CD8-positive, alpha-beta memory T cell (primary cell): ENCODE measurements at regions not wholly inside any gene's neighbourhood (a gene's known extent, or its start where the extent isn't known, plus 50 kb on each side); places are given as distances from the start of the nearest gene placed in this dataset.

Experiments used
- CTCF ChIA-PET: fragments of 350-600 bp; sonication (Branson Sonifier 250); formaldehyde crosslinking; loops from one replicate; lab custom pipeline; 2021; ENCODE audit warnings: antibody characterized with exemption; lab: Charles Lee
- POLR2A ChIA-PET: fragments of 350-600 bp; sonication (Branson Sonifier 250); formaldehyde crosslinking; loops from one replicate; lab custom pipeline; 2021; ENCODE audit warnings: antibody characterized with exemption; lab: Charles Lee
- DNase-seq, 5 donors: peaks; one replicate each; pipeline versions ENCODE4 v3.0.0 to v3.0.0-alpha.2; 2020 to 2022; ENCODE audit warnings: mixed read lengths in 1 of 5
- H3K27ac ChIP-seq: one replicate; pipeline ENCODE4 v1.7.0; 2013; ENCODE audit warnings: low read depth, mild to moderate bottlenecking, low read length, moderate library complexity
- H3K27me3 ChIP-seq: 2 replicates; pipeline ENCODE4 v1.7.0; 2013; ENCODE audit warnings: low read length, mild to moderate bottlenecking; ENCODE audit not compliant: insufficient read depth, poor library complexity, severe bottlenecking
- H3K36me3 ChIP-seq: 2 replicates; pipeline ENCODE4 v1.7.0; 2013; ENCODE audit warnings: mild to moderate bottlenecking, low read length, moderate library complexity; ENCODE audit not compliant: insufficient read depth
- H3K4me1 ChIP-seq: 2 replicates; pipeline ENCODE4 v1.7.0; 2013; ENCODE audit warnings: mild to moderate bottlenecking, low read length, moderate library complexity; ENCODE audit not compliant: insufficient read depth
- H3K4me3 ChIP-seq: 2 replicates; pipeline ENCODE4 v1.7.0; 2013; ENCODE audit warnings: mild to moderate bottlenecking, low read length
- H3K9me3 ChIP-seq: 2 replicates; pipeline ENCODE4 v1.7.0; 2013; ENCODE audit warnings: mild to moderate bottlenecking, low read length
- H3K27ac Mint-ChIP-seq, 8 donors: one replicate each; pipeline ENCODE4 v1.8.0; 2020 to 2021; ENCODE audit warnings: mixed read lengths in 8 of 8, mild to moderate bottlenecking in 6 of 8, inconsistent platforms in 3 of 8, moderate library complexity in 3 of 8
- H3K27me3 Mint-ChIP-seq, 2 donors: one replicate each; pipeline ENCODE4 v1.8.0; 2020 to 2021; ENCODE audit warnings: mixed read lengths in 2 of 2, mild to moderate bottlenecking in 1 of 2, moderate library complexity in 1 of 2
- H3K36me3 Mint-ChIP-seq, 3 donors: one replicate each; pipeline ENCODE4 v1.8.0; 2020 to 2021; ENCODE audit warnings: mixed read lengths in 3 of 3, inconsistent platforms in 1 of 3, mild to moderate bottlenecking in 1 of 3
- H3K4me1 Mint-ChIP-seq, 3 donors: one replicate each; pipeline ENCODE4 v1.8.0; 2020 to 2021; ENCODE audit warnings: mixed read lengths in 3 of 3, inconsistent platforms in 1 of 3, mild to moderate bottlenecking in 1 of 3
- H3K4me3 Mint-ChIP-seq, 7 donors: one replicate each; pipeline ENCODE4 v1.8.0; 2020 to 2021; ENCODE audit warnings: mixed read lengths in 7 of 7, mild to moderate bottlenecking in 6 of 7, moderate library complexity in 4 of 7, inconsistent platforms in 2 of 7
- H3K9me3 Mint-ChIP-seq, 5 donors: one replicate each; pipeline ENCODE4 v1.8.0; 2020 to 2022; ENCODE audit warnings: mixed read lengths in 5 of 5, mild to moderate bottlenecking in 3 of 5, moderate library complexity in 2 of 5, inconsistent platforms in 1 of 5

GRCh38 chr5:44868541-44868940 lies 59.8 kb downstream of the MRPS30 start:
- ChIA-PET POLR2A (no interaction called here), CTCF (no interaction called here)
- no peaks in the 10 kb centered on the region for H3K9me3 Mint-ChIP-seq

GRCh38 chr5:44869928-44870327 lies 61.2 kb downstream of the MRPS30 start:
- Mint-ChIP-seq H3K27me3 (peaks cover 2 to 7% of the 10 kb centered on the region in 2 donors), H3K4me3 (no peak overlapping the region), H3K36me3 (no peaks in the 10 kb centered on the region), H3K27ac (no peak overlapping the region), H3K4me1 (no peaks in the 10 kb centered on the region), H3K9me3 (no peaks in the 10 kb centered on the region)
- Histone ChIP-seq H3K36me3 (no peaks in the 10 kb centered on the region), H3K27me3 (no peaks in the 10 kb centered on the region), H3K4me3 (no peak overlapping the region), H3K4me1 (no peaks in the 10 kb centered on the region), H3K27ac (no peak overlapping the region), H3K9me3 (no peaks in the 10 kb centered on the region)
- ChIA-PET CTCF (no interaction called here), POLR2A (no interaction called here)
- DNase-seq: no peak

More at GRCh38 chr5:44868541-44868940, 59.8 kb downstream of the MRPS30 start:
- Histone ChIP-seq H3K9me3 (no peaks in the 10 kb centered on the region), H3K27ac (no peak overlapping the region), H3K4me1 (no peaks in the 10 kb centered on the region), H3K4me3 (no peak overlapping the region), H3K36me3 (no peaks in the 10 kb centered on the region), H3K27me3 (no peaks in the 10 kb centered on the region)
- Mint-ChIP-seq H3K4me3 (no peak overlapping the region), H3K27ac (no peak overlapping the region), H3K4me1 (no peaks in the 10 kb centered on the region), H3K27me3 (peaks cover 2 to 7% of the 10 kb centered on the region in 2 donors), H3K36me3 (no peaks in the 10 kb centered on the region)
- no peak for DNase-seq

- Mint-ChIP-seq H3K4me3 (no peak overlapping the region), H3K9me3 (no peaks in the 10 kb centered on the region), H3K27me3 (peaks cover 2 to 7% of the 10 kb centered on the region in 2 donors), H3K4me1 (peaks cover 0 to 1% (median under 1%) of the 10 kb centered on the region in 3 donors), H3K36me3 (no peaks in the 10 kb centered on the region), H3K27ac (no peak overlapping the region)
- no peaks in the 10 kb centered on the region for H3K36me3 ChIP-seq
- H3K9me3 ChIP-seq: no peaks in the 10 kb centered on the region
- no peaks in the 10 kb centered on the region for H3K4me1 ChIP-seq
- H3K27ac ChIP-seq: no peak overlapping the region
- no peak for DNase-seq
- H3K27me3 ChIP-seq: no peaks in the 10 kb centered on the region
- POLR2A ChIA-PET: no interaction called here
- CTCF ChIA-PET: no interaction called here
- H3K4me3 ChIP-seq: no peak overlapping the region
Observed at GRCh38 chr5:44870430-44870829, 61.7 kb downstream of the MRPS30 start.

- Mint-ChIP-seq H3K27ac (no peak overlapping the region), H3K4me1 (peaks cover 5 to 11% (median 8%) of the 10 kb centered on the region in 3 donors), H3K27me3 (peaks cover 2 to 3% of the 10 kb centered on the region in 2 donors), H3K4me3 (no peak overlapping the region), H3K36me3 (no peaks in the 10 kb centered on the region), H3K9me3 (no peaks in the 10 kb centered on the region)
- H3K36me3 ChIP-seq: no peaks in the 10 kb centered on the region
- no peaks in the 10 kb centered on the region for H3K27me3 ChIP-seq
- no peak overlapping the region for H3K27ac ChIP-seq
- ChIA-PET POLR2A (no interaction called here), CTCF (no interaction called here)
- DNase-seq: no peak
- H3K9me3 ChIP-seq: no peaks in the 10 kb centered on the region
- no peaks in the 10 kb centered on the region for H3K4me1 ChIP-seq
- no peak overlapping the region for H3K4me3 ChIP-seq
Observed at GRCh38 chr5:44871401-44871800, 62.7 kb downstream of the MRPS30 start.

- Histone ChIP-seq H3K9me3 (no peaks in the 10 kb centered on the region), H3K27me3 (no peaks in the 10 kb centered on the region), H3K4me3 (no peak overlapping the region), H3K27ac (no peak overlapping the region), H3K36me3 (no peaks in the 10 kb centered on the region), H3K4me1 (no peaks in the 10 kb centered on the region)
- Mint-ChIP-seq H3K27ac (peak overlapping the region in 4 of 8 donors; percentile 17 to 64 (median 54)), H3K4me3 (peak overlapping the region in 4 of 7 donors; percentile 12 to 48 (median 16)), H3K27me3 (no peaks in the 10 kb centered on the region), H3K36me3 (no peaks in the 10 kb centered on the region), H3K9me3 (no peaks in the 10 kb centered on the region), H3K4me1 (peaks cover 5 to 11% (median 8%) of the 10 kb centered on the region in 3 donors)
- ChIA-PET CTCF (no interaction called here), POLR2A (no interaction called here)
- no peak for DNase-seq
Observed at GRCh38 chr5:44875661-44876605, 67.2 kb downstream of the MRPS30 start.

- POLR2A ChIA-PET: no interaction called here
- CTCF ChIA-PET: no interaction called here
Observed at GRCh38 chr5:44881266-44881665, 72.5 kb downstream of the MRPS30 start.

GRCh38 chr5:44884036-44884435 lies 75.3 kb downstream of the MRPS30 start:
- ChIA-PET POLR2A (no interaction called here), CTCF (no interaction called here)
- no peaks in the 10 kb centered on the region for H3K4me1 ChIP-seq
- Mint-ChIP-seq H3K4me1 (no peaks in the 10 kb centered on the region), H3K36me3 (no peaks in the 10 kb centered on the region), H3K9me3 (peaks cover 0 to 2% (median 0%) of the 10 kb centered on the region in 5 donors), H3K27me3 (no peaks in the 10 kb centered on the region), H3K27ac (no peak overlapping the region), H3K4me3 (no peak overlapping the region)
- DNase-seq: no peak
- no peaks in the 10 kb centered on the region for H3K27me3 ChIP-seq
- H3K9me3 ChIP-seq: no peaks in the 10 kb centered on the region
- H3K36me3 ChIP-seq: no peaks in the 10 kb centered on the region
- no peak overlapping the region for H3K4me3 ChIP-seq
- H3K27ac ChIP-seq: no peak overlapping the region

More at GRCh38 chr5:44881266-44881665, 72.5 kb downstream of the MRPS30 start:
- Mint-ChIP-seq H3K4me1 (peaks cover 0 to 1% (median 0%) of the 10 kb centered on the region in 3 donors), H3K27me3 (no peaks in the 10 kb centered on the region), H3K9me3 (peaks cover 0 to 2% (median 0%) of the 10 kb centered on the region in 5 donors), H3K4me3 (no peak overlapping the region), H3K27ac (no peak overlapping the region), H3K36me3 (no peaks in the 10 kb centered on the region)
- no peak overlapping the region for H3K4me3 ChIP-seq
- DNase-seq: no peak
- H3K9me3 ChIP-seq: no peaks in the 10 kb centered on the region
- no peaks in the 10 kb centered on the region for H3K36me3 ChIP-seq
- H3K27me3 ChIP-seq: no peaks in the 10 kb centered on the region
- H3K27ac ChIP-seq: no peak overlapping the region
- H3K4me1 ChIP-seq: no peaks in the 10 kb centered on the region

GRCh38 chr5:44885903-44886302 lies 77.2 kb downstream of the MRPS30 start:
- no peaks in the 10 kb centered on the region for H3K27me3 Mint-ChIP-seq
- POLR2A ChIA-PET: no interaction called here
- H3K4me3 Mint-ChIP-seq: no peak overlapping the region
- Histone ChIP-seq H3K27me3 (no peaks in the 10 kb centered on the region), H3K27ac (no peak overlapping the region), H3K9me3 (no peaks in the 10 kb centered on the region), H3K4me1 (no peaks in the 10 kb centered on the region), H3K4me3 (no peak overlapping the region), H3K36me3 (no peaks in the 10 kb centered on the region)
- CTCF ChIA-PET: no interaction called here
- peaks cover 0 to 2% (median 0%) of the 10 kb centered on the region in 5 donors for H3K9me3 Mint-ChIP-seq
- H3K4me1 Mint-ChIP-seq: no peaks in the 10 kb centered on the region
- H3K27ac Mint-ChIP-seq: no peak overlapping the region
- no peaks in the 10 kb centered on the region for H3K36me3 Mint-ChIP-seq
- no peak for DNase-seq
